ENCODE measurements at regions not wholly inside any gene's neighbourhood (a gene's known extent, or its start where the extent isn't known, plus 50 kb on each side); places are given as distances from the start of the nearest gene placed in this dataset.

DNA sequence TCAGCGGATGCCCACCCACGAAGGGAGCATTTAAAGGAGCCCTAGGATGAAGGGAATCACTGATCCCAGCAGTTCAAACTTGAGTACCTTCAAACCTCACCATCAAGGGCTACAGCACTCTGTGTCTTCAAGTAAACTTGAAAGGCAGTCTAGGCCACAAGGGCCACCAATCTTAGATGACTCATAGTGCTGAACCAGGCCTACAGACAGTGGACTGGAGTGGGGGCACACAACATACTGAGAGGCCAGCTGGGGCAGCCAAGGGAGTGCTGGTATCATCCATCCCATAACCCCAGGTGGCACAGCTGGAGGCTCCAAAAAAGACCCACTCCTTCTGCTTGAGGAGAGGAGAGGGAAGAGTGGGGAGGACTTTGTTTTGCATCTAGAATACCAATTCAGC is 345.4 kb downstream of the DUSP10 start:
- Histone ChIP-seq H3K36me3 (ENCODE audit: control insufficient read depth in 2 of 2, insufficient read depth in 2 of 2, low read length in 1 of 2) (no peaks in the 10 kb centered on the region), H3K27ac (ENCODE audit: control insufficient read depth, insufficient read depth) (no peak overlapping the region), H3K9ac (ENCODE audit: control insufficient read depth, insufficient read depth, low read length) (no peak overlapping the region), H3K4me1 (ENCODE audit: control insufficient read depth, insufficient read depth, low read length) (no peaks in the 10 kb centered on the region), H3K9me3 (replicated peaks; ENCODE audit: control insufficient read depth, insufficient read depth, low read length) (no peaks in the 10 kb centered on the region), H3K4me3 (no peak overlapping the region), H4K20me1 (ENCODE audit: control insufficient read depth, insufficient read depth) (no peaks in the 10 kb centered on the region), H3K4me2 (ENCODE audit: control insufficient read depth, insufficient read depth) (no peak overlapping the region), H3K79me2 (ENCODE audit: control insufficient read depth, insufficient read depth, low read length) (no peaks in the 10 kb centered on the region), H3K27me3 (replicated peaks in 1 of 2; ENCODE audit: control insufficient read depth in 2 of 2, insufficient read depth in 2 of 2, low read length in 1 of 2) (no peaks in the 10 kb centered on the region), H2AFZ (ENCODE audit: control insufficient read depth, low read depth, low read length) (no peak overlapping the region)
- DNase-seq (ENCODE audit: low read depth, low spot score) (no peak), FAIRE-seq (no peak), ATAC-seq (no peak)
- intact Hi-C loops (cut with micrococcal nuclease; ENCODE audit: unreplicated experiment) (no loop called here), in situ Hi-C loops (cut with MboI) (no loop called here)
- TF ChIP-seq, protein P1, sequence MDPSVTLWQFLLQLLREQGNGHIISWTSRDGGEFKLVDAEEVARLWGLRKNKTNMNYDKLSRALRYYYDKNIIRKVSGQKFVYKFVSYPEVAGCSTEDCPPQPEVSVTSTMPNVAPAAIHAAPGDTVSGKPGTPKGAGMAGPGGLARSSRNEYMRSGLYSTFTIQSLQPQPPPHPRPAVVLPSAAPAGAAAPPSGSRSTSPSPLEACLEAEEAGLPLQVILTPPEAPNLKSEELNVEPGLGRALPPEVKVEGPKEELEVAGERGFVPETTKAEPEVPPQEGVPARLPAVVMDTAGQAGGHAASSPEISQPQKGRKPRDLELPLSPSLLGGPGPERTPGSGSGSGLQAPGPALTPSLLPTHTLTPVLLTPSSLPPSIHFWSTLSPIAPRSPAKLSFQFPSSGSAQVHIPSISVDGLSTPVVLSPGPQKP (IDR thresholded peaks at IDR 0.05; ENCODE audit: low read depth, low read length) = no peak
- no peak for TF ChIP-seq SIN3A (IDR thresholded peaks at IDR 0.05; ENCODE audit: low read depth, low read length)
- no peak for TF ChIP-seq SP1 (IDR thresholded peaks at IDR 0.05; ENCODE audit: low read depth, low read length)
- no peak for TF ChIP-seq PML (IDR thresholded peaks at IDR 0.05; ENCODE audit: low read length)
- no peak for TF ChIP-seq HCFC1 (IDR thresholded peaks at IDR 0.05; ENCODE audit: low read length)
- TF ChIP-seq NR2C2 (IDR thresholded peaks at IDR 0.05; ENCODE audit: borderline replicate concordance, control insufficient read depth, insufficient read length, low read depth) = no peak
- no peak for TF ChIP-seq EED (IDR thresholded peaks at IDR 0.05; ENCODE audit: low read depth)
- TF ChIP-seq, protein P2, sequence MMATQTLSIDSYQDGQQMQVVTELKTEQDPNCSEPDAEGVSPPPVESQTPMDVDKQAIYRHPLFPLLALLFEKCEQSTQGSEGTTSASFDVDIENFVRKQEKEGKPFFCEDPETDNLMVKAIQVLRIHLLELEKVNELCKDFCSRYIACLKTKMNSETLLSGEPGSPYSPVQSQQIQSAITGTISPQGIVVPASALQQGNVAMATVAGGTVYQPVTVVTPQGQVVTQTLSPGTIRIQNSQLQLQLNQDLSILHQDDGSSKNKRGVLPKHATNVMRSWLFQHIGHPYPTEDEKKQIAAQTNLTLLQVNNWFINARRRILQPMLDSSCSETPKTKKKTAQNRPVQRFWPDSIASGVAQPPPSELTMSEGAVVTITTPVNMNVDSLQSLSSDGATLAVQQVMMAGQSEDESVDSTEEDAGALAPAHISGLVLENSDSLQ (IDR thresholded peaks at IDR 0.05) = no peak
- no peak for TF ChIP-seq BACH1 (IDR thresholded peaks at IDR 0.05; ENCODE audit: borderline replicate concordance)
- TF ChIP-seq, protein P3, sequence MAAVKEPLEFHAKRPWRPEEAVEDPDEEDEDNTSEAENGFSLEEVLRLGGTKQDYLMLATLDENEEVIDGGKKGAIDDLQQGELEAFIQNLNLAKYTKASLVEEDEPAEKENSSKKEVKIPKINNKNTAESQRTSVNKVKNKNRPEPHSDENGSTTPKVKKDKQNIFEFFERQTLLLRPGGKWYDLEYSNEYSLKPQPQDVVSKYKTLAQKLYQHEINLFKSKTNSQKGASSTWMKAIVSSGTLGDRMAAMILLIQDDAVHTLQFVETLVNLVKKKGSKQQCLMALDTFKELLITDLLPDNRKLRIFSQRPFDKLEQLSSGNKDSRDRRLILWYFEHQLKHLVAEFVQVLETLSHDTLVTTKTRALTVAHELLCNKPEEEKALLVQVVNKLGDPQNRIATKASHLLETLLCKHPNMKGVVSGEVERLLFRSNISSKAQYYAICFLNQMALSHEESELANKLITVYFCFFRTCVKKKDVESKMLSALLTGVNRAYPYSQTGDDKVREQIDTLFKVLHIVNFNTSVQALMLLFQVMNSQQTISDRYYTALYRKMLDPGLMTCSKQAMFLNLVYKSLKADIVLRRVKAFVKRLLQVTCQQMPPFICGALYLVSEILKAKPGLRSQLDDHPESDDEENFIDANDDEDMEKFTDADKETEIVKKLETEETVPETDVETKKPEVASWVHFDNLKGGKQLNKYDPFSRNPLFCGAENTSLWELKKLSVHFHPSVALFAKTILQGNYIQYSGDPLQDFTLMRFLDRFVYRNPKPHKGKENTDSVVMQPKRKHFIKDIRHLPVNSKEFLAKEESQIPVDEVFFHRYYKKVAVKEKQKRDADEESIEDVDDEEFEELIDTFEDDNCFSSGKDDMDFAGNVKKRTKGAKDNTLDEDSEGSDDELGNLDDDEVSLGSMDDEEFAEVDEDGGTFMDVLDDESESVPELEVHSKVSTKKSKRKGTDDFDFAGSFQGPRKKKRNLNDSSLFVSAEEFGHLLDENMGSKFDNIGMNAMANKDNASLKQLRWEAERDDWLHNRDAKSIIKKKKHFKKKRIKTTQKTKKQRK (IDR thresholded peaks at IDR 0.05; ENCODE audit: low read depth, low read length) = no peak
- TF ChIP-seq KLF5 (IDR thresholded peaks at IDR 0.05; ENCODE audit: partially characterized antibody) = no peak
- TF ChIP-seq TAF1 (IDR thresholded peaks at IDR 0.05; ENCODE audit: borderline replicate concordance, low read depth, low read length) = no peak
- no peak for TF ChIP-seq CHD4 (IDR thresholded peaks at IDR 0.05)
- RAD21 ChIA-PET (ENCODE audit: unreplicated experiment) = no interaction called here
- SMC1A ChIA-PET (ENCODE audit: uncharacterized antibody, unreplicated experiment) = no interaction called here
- POLR2A ChIA-PET = no interaction called here
- 0% methylated on average over 2 of the region's 2 CpGs for WGBS (ENCODE audit: insufficient coverage, insufficient replicate concordance, low lambda C conversion rate, missing lambda C conversion rate)
- CTCF ChIA-PET = no interaction called here
- BruUV-seq (replicated peaks) = no TSS peak
